Left colon (tissue), 2 donors: ENCODE measurements at regions not wholly inside any gene's neighbourhood (a gene's known extent, or its start where the extent isn't known, plus 50 kb on each side); places are given as distances from the start of the nearest gene placed in this dataset.
A peak's percentile ranks its signal among the peaks of the same experiment; 100 is the strongest.

ENCODE experiments used
- ATAC-seq: fragments of 200-7000 bp; cut with Tn5 transposase; one replicate; pipeline ENCODE4 v1.9.1; 2020; ENCODE audit warnings: mild to moderate bottlenecking, moderate library complexity
- DNase-seq, 2 donors: peaks; one replicate each; pipeline ENCODE4 v3.0.0-alpha.2; 2020
- intact Hi-C, 2 donors: fragments of 100-400 bp; cut with DNase I in 1 of 2; cut with micrococcal nuclease in 1 of 2; formaldehyde crosslinking; loops; one replicate each; pipeline versions ENCODE4 v1.11.2 to v1.14.0; 2022; cut with DNase I, micrococcal nuclease
- donor health status: DM: no; HTN: no; CAD: no.
- donor health status: DM: yes; HTN: yes; CAD: no.

DNA sequence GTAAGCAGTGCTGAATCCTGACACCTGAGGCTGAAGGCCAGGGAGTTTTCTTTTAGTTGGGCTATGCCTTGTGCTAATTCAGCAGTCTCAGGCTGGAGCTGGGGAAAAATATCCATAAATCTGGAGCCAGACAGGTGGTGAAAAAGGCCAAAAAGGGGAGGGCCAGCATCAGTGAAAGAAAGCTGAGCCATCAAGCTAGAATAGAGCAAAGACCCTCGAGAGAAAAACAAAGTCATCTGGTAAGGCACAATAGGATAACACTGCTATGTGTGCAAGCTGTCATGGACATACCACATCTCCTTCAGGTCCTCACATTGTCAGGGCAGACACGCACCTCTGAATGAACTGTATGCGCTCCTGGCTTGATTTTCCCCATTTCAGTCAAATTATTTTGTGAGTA is 687.9 kb downstream of the SQOR start:
- no peak for ATAC-seq
- DNase-seq: no peak
- intact Hi-C loops: no loop called here

DNA sequence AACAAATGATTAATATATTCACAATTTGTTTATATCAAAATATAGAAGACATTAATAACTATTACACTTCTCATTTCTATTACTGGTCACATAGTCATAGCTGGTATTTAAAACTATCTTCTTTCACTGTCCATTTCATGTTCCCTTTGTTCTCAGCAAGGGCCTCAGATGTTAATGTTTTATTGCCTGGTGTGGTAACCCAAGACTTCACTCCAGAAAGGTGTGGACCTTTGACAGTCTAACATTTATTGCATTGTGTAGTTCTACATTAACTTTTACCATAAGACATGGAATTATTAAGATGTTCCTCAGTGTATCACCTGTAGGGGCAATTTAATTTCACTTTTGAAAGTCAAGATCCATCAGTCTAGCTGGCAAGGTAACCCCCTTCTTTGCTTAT is 691.3 kb downstream of the SQOR start:
- DNase-seq: no peak
- peak; percentile 84 for ATAC-seq
- intact Hi-C loops: no loop called here

DNA sequence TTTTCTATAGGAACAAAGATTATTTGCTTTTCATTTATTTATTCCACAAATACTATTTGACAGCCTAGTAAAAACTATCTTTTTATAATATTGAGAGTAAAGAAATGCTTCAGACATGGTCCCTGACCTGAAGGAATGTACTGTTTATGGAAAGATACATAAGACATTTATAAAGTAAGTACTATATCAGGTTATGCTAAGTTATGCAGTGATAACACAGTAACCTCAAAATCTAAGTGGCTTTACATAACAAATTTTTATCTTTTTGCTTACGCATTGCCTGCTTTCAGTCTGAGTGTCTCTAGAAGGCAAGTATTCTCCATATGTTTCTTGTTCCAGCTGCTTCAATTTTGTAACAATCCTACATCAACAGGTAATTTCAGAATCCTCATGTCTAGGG is 694.0 kb downstream of the SQOR start:
- ATAC-seq: no peak
- DNase-seq: no peak
- intact Hi-C loops: no loop called here

DNA sequence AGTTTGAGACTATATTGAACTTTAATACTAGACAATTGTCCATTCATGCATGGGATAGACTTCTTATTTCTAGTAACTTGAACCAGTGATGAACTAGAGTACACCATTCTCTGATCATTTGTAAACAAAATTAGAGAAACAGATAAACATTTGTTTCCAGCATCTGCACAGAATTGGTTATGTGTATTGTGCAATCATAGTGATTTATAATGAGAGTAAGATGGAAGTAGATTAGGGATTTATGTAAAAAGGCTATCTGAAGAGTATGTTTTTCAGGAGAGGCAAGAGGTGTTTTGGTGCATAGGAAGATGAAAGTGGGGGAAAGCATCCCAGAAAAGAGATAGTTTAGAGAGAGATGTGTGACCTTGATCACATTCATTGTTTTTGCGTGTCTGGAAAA is 695.0 kb downstream of the SQOR start:
- no peak for ATAC-seq
- DNase-seq: no peak
- intact Hi-C loops: no loop called here

DNA sequence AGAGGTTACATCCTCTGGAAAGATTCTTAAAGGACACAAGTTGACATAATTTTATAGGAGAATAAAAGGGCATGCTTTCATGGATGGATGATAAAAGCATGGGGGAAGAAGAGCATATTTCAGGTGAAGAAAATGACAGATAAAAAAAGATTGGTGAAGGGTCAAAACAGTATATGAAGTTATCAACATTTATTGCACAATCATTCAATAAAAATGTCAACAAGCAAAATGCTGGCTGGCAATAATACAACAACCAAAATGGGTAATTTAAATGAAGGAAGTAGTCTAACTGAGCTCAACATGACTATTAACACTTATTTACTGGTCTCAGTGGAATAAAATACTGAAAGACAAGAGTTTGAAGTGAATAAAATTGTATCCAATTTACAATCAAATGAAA is 696.7 kb downstream of the SQOR start:
- DNase-seq: no peak
- no peak for ATAC-seq
- intact Hi-C loops: no loop called here

DNA sequence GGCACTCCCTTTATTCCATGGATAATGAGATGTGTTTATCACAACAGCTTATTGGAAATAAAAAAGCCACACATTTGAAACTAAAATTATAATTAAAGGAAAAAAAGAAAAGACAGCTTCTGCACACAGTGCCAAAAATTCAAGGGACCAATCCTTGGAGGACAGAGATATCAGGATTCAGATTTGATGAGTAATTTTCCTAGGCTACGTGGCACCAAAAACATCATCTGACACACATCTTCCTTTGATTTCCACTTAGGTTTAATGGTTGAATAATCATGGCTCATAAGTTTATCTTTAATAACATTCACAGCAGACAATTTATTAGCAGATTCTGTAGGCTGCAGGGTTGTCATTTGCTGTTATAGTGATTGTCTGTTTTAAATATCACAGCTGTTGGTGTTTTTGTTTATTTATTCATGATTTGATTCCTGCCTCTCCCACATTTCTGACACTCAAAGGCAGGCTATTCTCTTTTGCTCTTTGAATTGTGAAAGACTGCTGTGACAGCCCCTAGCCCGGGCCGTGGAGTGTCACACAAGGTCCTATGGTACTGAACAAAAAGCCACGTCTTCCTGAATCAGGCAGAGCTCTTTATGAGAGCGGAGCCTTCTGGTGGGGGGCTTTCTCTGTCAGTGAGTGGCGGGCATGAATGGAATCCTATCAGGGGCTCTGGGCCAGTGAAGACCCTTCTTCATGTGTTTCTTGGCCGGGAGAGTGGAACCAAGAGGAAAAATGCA is 708.5 kb downstream of the SQOR start:
- ATAC-seq: no peak
- intact Hi-C loops: no loop called here
- no peak for DNase-seq

DNA sequence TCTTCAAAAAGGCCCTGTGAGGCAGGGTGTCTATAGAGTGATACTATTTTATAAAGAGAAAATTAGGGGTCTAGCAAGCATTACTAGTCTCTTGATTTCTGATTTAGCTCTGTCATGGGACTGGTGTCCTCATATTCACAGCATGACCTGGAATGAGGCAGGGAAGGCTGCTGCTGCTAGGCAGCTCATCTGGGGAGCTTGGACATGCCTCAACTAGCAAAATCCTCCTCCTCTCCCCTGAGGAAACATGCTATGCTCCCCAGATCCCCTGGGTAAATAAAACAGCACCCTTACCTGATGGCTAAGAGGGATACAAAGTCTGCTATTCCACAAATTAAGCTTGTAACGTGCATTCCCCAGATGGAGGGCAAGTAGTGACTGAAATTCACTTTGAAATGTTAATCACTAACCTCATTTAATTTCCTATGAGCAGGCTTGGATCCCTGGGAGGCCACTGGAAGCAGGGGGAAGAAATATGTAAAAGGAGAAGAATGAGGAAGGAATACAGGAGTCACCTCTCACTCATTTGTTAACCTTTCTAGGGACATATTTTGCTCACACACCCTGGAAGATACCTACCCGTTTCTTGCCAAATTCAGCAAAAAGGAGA is 709.4 kb downstream of the SQOR start:
- DNase-seq: no peak
- intact Hi-C loops: no loop called here
- no peak for ATAC-seq

DNA sequence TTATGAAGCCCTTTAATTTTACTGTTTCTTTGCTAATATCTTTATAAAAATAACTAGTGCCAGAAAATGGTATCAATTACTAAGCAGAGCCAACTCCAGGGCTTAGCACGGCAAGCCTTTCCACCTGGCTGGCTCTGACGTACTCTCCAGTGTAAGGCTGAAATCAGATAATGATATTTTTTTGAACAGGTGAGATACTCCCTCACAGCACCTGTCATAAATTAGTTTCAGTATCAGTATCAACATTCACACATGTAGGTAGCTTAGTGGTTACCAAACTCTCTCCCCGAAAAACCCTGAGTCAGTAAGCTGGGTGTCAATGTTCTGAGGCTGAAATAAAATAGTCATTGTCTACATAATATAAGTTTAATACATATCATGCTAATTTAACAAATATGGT is 710.1 kb downstream of the SQOR start:
- intact Hi-C loops: no loop called here
- DNase-seq: no peak
- ATAC-seq: no peak

DNA sequence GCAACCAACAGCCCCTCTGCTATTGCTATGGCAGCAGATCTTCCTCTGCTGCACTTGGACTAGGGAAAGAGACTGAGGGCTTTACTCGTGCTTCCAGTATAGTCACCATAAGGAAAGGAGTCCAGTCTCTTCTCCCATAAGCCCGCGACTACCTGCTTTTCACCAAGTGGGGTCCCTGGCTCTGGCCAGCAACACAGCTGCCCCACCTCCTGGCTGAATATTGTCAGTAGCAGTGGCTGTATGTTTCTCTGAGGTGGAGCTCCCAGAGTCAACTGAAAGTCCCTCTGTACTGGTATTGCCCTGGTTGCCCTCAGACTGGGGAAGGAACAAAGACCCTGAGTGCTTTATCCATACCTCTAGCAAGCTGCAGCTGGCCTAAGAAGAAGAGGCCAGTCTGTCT is 719.6 kb downstream of the SQOR start:
- intact Hi-C loops: no loop called here
- ATAC-seq (no peak), DNase-seq (no peak)

DNA sequence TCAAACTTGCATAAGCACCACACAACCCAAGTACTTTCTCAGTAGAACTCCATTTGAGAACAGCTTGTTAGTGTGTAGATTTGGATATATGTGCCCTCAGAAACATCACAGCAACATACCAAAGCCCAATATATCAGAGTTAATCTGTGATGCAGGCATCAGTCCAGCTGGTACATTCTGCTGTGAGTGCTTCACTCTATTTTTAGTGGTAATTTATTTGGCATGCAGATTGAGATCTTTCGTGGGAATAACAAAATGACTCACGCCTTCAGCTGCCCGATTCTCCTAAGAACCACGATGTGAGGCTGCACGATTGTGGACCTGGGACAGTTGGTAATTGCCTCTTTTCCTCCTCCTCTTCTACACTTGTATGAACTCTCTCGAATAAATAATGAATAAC is 730.7 kb downstream of the SQOR start:
- DNase-seq (no peak), ATAC-seq (no peak)
- intact Hi-C loops: no loop called here

DNA sequence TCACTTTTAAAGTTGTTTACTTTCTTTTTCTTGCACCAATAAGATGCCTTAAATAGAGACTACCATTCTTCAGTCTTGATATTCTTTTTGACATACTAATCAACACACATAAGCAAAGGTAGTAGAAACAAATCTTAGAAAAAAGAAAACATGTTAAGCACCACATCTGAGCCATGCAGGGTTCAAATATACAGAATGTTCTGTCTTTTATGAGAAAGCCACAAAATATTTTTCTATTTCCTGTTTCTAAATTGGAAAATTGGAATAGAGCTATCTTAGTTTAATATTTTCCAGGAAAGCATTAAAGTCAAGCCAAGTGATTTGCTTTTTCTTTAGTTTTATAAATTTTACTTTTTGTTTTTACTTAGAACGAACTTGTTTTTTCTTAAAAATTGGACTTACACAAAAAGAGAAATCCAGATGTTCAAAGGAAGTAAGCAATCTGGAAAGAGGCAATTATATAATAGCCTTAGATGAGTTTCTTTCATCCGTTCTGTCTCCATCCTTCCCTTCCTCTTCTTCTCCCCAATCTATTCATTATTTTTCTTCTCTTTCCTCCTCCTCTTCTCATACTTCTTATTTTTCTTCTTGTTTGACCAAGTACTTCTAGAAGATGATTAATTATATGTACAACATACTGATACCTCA is 731.7 kb downstream of the SQOR start:
- DNase-seq (no peak), ATAC-seq (no peak)
- intact Hi-C loops: no loop called here

DNA sequence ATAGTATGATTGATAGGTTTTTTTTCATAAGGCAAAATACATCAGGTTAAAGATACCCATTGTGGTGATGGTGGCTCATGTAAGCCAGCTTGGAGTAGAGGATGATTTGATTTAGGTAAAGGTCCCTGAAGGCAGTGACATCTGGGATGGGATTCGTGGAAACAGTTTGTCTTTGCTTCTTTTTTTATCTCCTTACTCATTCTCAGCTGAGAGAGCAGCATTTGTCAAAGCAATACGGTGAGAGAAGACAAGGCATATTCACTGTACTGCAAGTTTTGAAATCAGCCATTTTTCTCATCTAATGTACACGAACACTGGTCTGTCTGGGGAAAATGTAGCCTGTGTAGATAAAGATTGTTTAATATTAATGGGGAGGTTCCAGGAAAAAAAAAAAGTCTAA is 749.1 kb downstream of the SQOR start:
- intact Hi-C loops: no loop called here
- DNase-seq (no peak), ATAC-seq (no peak)

DNA sequence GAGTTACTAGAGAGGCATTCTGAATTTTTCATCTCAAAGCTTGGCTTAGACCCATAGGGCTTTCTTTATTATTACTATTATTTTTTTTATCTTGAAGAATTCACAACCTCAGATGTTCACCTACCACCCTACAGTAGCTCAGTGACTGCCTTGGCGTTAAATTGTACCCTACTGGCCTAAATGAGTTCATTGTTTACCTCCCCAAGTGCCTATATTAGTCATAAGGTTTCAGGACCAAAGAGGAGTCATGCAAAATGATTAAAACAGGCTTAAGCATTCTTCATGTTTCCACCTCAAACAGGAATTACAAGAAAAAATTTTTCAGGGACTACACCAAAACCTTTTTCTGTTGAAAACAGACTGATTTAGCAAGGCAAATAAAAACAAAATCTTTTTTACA is 751.5 kb downstream of the SQOR start:
- no peak for ATAC-seq
- intact Hi-C loops: no loop called here
- DNase-seq: no peak

DNA sequence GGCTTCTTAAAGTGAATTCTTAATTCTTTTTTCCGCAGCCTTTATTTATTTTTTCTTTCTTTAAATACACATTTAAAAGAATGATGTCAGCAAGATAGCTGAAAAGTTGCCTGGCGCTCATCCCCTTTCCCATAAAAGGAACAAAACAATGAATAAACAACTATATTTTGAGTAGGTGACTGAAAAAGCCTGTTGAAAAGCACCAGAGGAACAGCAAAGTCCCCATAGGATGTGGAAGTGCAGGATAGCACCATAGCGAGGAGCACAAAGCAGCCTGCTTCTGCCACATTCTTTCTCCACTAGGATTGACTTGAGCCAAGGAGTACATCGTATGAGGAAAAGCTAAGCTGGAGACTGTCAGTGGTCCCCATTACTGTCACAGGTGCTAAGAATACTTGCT is 754.9 kb downstream of the SQOR start:
- ATAC-seq (no peak), DNase-seq (no peak)
- intact Hi-C loops: no loop called here

DNA sequence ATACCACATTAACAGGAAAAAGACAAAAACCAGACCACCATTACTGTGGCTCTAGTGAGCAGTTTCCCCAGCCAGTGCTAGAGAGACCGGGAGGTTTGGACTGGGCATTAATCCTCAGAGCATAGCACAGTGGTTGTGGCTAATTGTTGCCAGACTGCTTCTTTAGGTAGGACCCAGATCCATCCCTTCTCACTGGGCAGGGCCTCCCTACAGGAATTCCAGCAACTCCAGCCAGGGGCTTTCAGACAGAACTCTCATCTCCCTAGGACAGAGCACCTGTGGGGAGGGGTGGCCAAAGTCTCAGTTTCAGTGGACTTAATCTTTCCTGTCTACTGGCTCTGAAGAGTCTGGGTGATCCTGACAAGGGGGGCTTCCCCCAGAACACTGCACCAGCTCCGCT is 759.6 kb downstream of the SQOR start:
- no peak for DNase-seq

DNA sequence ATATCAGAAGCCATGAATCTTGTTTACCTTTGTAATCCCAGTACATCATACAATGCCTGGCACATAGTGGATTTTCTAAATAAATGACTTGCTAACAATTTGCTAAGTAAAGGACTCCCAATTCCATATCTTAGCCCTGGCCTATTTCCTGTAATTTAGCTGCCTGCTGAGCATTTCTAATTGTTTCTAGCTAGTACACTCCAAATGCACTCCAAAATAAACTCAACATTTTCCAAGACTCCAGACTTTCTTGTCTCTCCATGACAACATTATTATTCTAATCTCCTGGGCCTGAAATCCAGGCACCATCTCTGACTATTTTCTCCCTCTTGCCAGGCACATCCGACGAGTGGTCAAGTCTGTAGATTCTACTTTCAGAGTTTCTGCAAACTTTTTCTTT is 773.5 kb downstream of the SQOR start:
- intact Hi-C loops: no loop called here
- no peak for ATAC-seq
- DNase-seq: no peak

More for the DNA sequence above, 759.6 kb downstream of the SQOR start:
- no peak for ATAC-seq
- intact Hi-C loops: no loop called here

DNA sequence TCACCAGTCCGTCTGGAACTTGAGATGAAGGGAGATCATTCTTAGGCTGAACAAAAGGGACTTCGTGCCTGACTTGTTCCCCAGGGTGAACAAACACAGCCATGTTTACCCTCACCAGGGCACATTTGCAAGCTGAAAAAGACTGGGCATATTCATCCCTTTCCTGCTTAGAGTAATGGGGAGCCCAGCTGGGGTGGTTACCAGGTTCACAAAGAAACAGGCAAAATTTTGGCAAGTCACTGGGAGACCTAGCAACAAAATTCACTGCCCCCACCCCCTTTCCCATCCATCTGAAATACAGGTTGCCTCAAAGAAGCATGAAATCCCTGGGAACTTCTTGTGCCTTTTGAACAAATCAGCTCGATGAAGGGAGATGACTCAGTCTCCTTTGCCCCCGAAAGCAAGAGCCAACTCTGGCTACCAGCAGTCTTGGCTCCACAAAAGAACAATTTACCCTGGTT is 775.0 kb downstream of the SQOR start:
- ATAC-seq (no peak), DNase-seq (no peak)
- intact Hi-C loops: no loop called here

DNA sequence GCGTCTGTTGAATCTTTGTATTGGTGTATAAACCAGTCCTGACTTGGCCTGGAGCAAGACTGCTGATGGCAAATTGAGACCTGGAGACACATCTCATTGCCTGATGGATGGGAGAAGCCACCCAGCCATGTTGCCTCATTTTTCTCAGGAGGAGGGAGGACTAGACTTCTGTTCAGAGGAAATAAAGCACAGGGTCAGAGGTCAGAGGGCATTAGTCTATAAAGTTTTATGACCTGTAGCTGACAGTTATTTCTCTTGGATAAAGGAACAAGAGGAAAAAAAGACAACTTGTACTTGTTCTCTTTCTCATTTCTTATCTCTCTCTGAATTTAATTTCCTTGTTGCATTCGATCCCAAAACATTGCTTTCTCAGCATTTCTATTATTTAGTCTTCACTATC is 775.9 kb downstream of the SQOR start:
- intact Hi-C loops: no loop called here
- ATAC-seq: peak; percentile 40
- no peak for DNase-seq

DNA sequence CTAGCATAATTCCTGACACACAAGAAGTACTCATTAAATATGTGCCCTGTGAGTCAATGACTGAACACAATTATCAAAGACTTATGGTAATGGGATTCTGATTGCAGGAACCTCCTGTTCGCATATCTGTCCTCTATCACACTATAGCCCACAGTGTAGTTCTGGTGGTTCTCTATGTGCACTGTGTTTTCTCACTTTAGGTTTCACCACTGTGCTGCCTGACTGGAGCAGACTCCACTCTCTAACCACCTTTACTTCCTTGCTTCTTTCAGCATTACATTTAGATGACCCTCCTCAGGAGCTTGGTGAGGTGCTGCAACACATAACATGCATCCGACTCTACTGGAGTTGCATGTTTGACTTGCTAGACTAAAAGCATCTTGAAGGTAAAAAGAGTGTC is 777.1 kb downstream of the SQOR start:
- no peak for ATAC-seq
- intact Hi-C loops: no loop called here
- DNase-seq: no peak

DNA sequence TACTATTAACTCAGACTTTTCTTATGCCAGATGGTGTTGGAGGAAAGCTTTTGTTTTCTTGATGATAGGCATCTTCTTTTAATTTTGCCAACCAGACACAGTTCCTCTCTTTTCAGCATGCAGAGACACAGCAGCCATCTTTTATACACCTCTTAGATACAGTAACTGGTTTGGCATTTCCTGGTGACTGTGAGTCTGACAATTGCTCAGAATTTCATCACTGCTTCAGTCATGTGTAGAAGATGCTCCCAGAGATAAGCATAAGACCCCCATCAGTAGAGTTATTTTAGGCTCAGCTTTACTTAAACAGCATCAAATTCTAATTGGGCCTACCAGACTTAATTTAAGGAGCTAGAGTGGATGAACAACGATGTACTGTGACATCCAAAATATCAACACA is 779.0 kb downstream of the SQOR start:
- ATAC-seq (no peak), DNase-seq (no peak)
- intact Hi-C loops: no loop called here

DNA sequence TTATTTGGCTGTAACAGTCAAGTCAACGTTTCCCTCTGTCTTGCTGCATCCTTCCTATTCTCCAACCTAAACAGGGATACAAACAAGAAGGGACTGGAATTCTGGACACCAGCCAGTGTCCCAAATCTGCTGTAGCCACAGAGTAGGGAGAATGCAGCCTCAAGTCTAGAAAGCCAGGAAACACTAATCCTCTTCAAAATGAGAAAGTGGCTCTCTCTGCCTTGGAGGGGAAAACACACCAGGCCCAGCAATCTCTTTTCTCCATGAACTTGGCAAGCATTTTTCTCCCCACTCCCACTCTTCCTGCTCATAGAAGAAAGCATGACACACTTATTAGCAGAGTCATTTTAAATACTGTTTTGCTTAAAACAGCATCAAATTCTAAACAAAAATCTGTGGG is 781.7 kb downstream of the SQOR start:
- intact Hi-C loops: no loop called here
- ATAC-seq (no peak), DNase-seq (peak in 1 of 2 donors; percentile 4)
